ENCODE measurements at regions not wholly inside any gene's neighbourhood (a gene's known extent, or its start where the extent isn't known, plus 50 kb on each side); places are given as distances from the start of the nearest gene placed in this dataset.
A peak's percentile ranks its signal among the peaks of the same experiment; 100 is the strongest.
"Not testable (repeated sequence)": the region's sequence is repeated elsewhere in the genome, so short reads cannot be mapped to it uniquely, and the experiment has no call there.

GRCh38 chrX:63167002-63167401 lies 184.1 kb downstream of the SPIN4 start:
- H3K27me3 ChIP-seq (ENCODE audit: control insufficient read depth in 2 of 2, insufficient read depth in 1 of 2, low read length in 1 of 2); H3K4me1 ChIP-seq (ENCODE audit: control insufficient read depth in 2 of 2, insufficient read depth in 2 of 2, low read length in 2 of 2); H3K9me3 ChIP-seq (ENCODE audit: control insufficient read depth in 2 of 2, insufficient read depth in 1 of 2, low read length in 1 of 2); DNase-seq (ENCODE audit: low read depth in 6 of 9, low spot score in 9 of 9); H3K4me3 ChIP-seq (ENCODE audit: low read length in 2 of 2); H3K27ac ChIP-seq (ENCODE audit: low read depth in 1 of 2, low read length in 1 of 2); H3K36me3 ChIP-seq (ENCODE audit: control insufficient read depth in 2 of 2, insufficient read depth in 2 of 2, low read length in 1 of 2): not testable (repeated sequence)
- no CpG with 5 or more reads among the region's 1 CpG for WGBS

- no CpG with 5 or more reads among the region's 1 CpG for WGBS
- H3K27me3 ChIP-seq (ENCODE audit: control insufficient read depth in 2 of 2, insufficient read depth in 1 of 2, low read length in 1 of 2); H3K9me3 ChIP-seq (ENCODE audit: control insufficient read depth in 2 of 2, insufficient read depth in 1 of 2, low read length in 1 of 2); H3K27ac ChIP-seq (ENCODE audit: low read depth in 1 of 2, low read length in 1 of 2); DNase-seq (ENCODE audit: low read depth in 6 of 9, low spot score in 9 of 9); H3K36me3 ChIP-seq (ENCODE audit: control insufficient read depth in 2 of 2, insufficient read depth in 2 of 2, low read length in 1 of 2); H3K4me3 ChIP-seq (ENCODE audit: low read length in 2 of 2); H3K4me1 ChIP-seq (ENCODE audit: control insufficient read depth in 2 of 2, insufficient read depth in 2 of 2, low read length in 2 of 2): not testable (repeated sequence)
Measured at GRCh38 chrX:63160994-63161393, 190.1 kb downstream of the SPIN4 start.

- not testable (repeated sequence) for H3K4me3 ChIP-seq (ENCODE audit: low read length in 2 of 2); H3K36me3 ChIP-seq (ENCODE audit: control insufficient read depth in 2 of 2, insufficient read depth in 2 of 2, low read length in 1 of 2); H3K27ac ChIP-seq (ENCODE audit: low read depth in 1 of 2, low read length in 1 of 2); H3K4me1 ChIP-seq (ENCODE audit: control insufficient read depth in 2 of 2, insufficient read depth in 2 of 2, low read length in 2 of 2); H3K9me3 ChIP-seq (ENCODE audit: control insufficient read depth in 2 of 2, insufficient read depth in 1 of 2, low read length in 1 of 2); DNase-seq (ENCODE audit: low read depth in 6 of 9, low spot score in 9 of 9); H3K27me3 ChIP-seq (ENCODE audit: control insufficient read depth in 2 of 2, insufficient read depth in 1 of 2, low read length in 1 of 2)
- whole genome bisulfite sequencing = no CpG with 5 or more reads among the region's 1 CpG
Measured at GRCh38 chrX:63160340-63160739, 190.8 kb downstream of the SPIN4 start.

GRCh38 chrX:63145526-63145925 lies 205.6 kb downstream of the SPIN4 start:
- H3K4me1 ChIP-seq (ENCODE audit: control insufficient read depth in 2 of 2, insufficient read depth in 2 of 2, low read length in 2 of 2); H3K9me3 ChIP-seq (ENCODE audit: control insufficient read depth in 2 of 2, insufficient read depth in 1 of 2, low read length in 1 of 2); H3K27me3 ChIP-seq (ENCODE audit: control insufficient read depth in 2 of 2, insufficient read depth in 1 of 2, low read length in 1 of 2); H3K27ac ChIP-seq (ENCODE audit: low read depth in 1 of 2, low read length in 1 of 2); H3K4me3 ChIP-seq (ENCODE audit: low read length in 2 of 2); DNase-seq (ENCODE audit: low read depth in 6 of 9, low spot score in 9 of 9); H3K36me3 ChIP-seq (ENCODE audit: control insufficient read depth in 2 of 2, insufficient read depth in 2 of 2, low read length in 1 of 2): not testable (repeated sequence)
- no CpG with 5 or more reads among the region's 10 CpGs for WGBS

- H3K4me1 ChIP-seq (ENCODE audit: control insufficient read depth in 2 of 2, insufficient read depth in 2 of 2, low read length in 2 of 2); H3K9me3 ChIP-seq (ENCODE audit: control insufficient read depth in 2 of 2, insufficient read depth in 1 of 2, low read length in 1 of 2); H3K36me3 ChIP-seq (ENCODE audit: control insufficient read depth in 2 of 2, insufficient read depth in 2 of 2, low read length in 1 of 2); DNase-seq (ENCODE audit: low read depth in 6 of 9, low spot score in 9 of 9); H3K4me3 ChIP-seq (ENCODE audit: low read length in 2 of 2); H3K27ac ChIP-seq (ENCODE audit: low read depth in 1 of 2, low read length in 1 of 2); H3K27me3 ChIP-seq (ENCODE audit: control insufficient read depth in 2 of 2, insufficient read depth in 1 of 2, low read length in 1 of 2): not testable (repeated sequence)
- no CpG with 5 or more reads among the region's 2 CpGs for WGBS
Measured at GRCh38 chrX:63142588-63142987, 208.5 kb downstream of the SPIN4 start.

GRCh38 chrX:63135859-63136258 lies 215.3 kb downstream of the SPIN4 start:
- H3K27ac ChIP-seq (ENCODE audit: low read depth in 1 of 2, low read length in 1 of 2); DNase-seq (ENCODE audit: low read depth in 6 of 9, low spot score in 9 of 9); H3K4me3 ChIP-seq (ENCODE audit: low read length in 2 of 2); H3K27me3 ChIP-seq (ENCODE audit: control insufficient read depth in 2 of 2, insufficient read depth in 1 of 2, low read length in 1 of 2); H3K4me1 ChIP-seq (ENCODE audit: control insufficient read depth in 2 of 2, insufficient read depth in 2 of 2, low read length in 2 of 2); H3K9me3 ChIP-seq (ENCODE audit: control insufficient read depth in 2 of 2, insufficient read depth in 1 of 2, low read length in 1 of 2); H3K36me3 ChIP-seq (ENCODE audit: control insufficient read depth in 2 of 2, insufficient read depth in 2 of 2, low read length in 1 of 2): not testable (repeated sequence)
- no CpG with 5 or more reads among the region's 2 CpGs for WGBS

- 6% methylated on average over 2 of the region's 2 CpGs for WGBS
- peak in 1 of 9 donors; percentile 6 for DNase-seq (ENCODE audit: low read depth in 6 of 9, low spot score in 9 of 9)
- Histone ChIP-seq H3K36me3 (ENCODE audit: control insufficient read depth in 2 of 2, insufficient read depth in 2 of 2, low read length in 1 of 2) (no peaks in the 10 kb centered on the region), H3K4me3 (ENCODE audit: low read length in 2 of 2) (no peak overlapping the region), H3K9me3 (ENCODE audit: control insufficient read depth in 2 of 2, insufficient read depth in 1 of 2, low read length in 1 of 2) (no peaks in the 10 kb centered on the region), H3K27me3 (ENCODE audit: control insufficient read depth in 2 of 2, insufficient read depth in 1 of 2, low read length in 1 of 2) (no peaks in the 10 kb centered on the region), H3K27ac (ENCODE audit: low read depth in 1 of 2, low read length in 1 of 2) (no peak overlapping the region), H3K4me1 (ENCODE audit: control insufficient read depth in 2 of 2, insufficient read depth in 2 of 2, low read length in 2 of 2) (no peaks in the 10 kb centered on the region)
Measured at GRCh38 chrX:63128509-63128908, 222.6 kb downstream of the SPIN4 start.

- 36% methylated on average over 1 of the region's 1 CpG for WGBS
- no peak for DNase-seq (ENCODE audit: low read depth in 6 of 9, low spot score in 9 of 9)
- Histone ChIP-seq H3K27ac (ENCODE audit: low read depth in 1 of 2, low read length in 1 of 2) (no peak overlapping the region), H3K9me3 (ENCODE audit: control insufficient read depth in 2 of 2, insufficient read depth in 1 of 2, low read length in 1 of 2) (no peaks in the 10 kb centered on the region), H3K4me1 (ENCODE audit: control insufficient read depth in 2 of 2, insufficient read depth in 2 of 2, low read length in 2 of 2) (no peaks in the 10 kb centered on the region), H3K4me3 (ENCODE audit: low read length in 2 of 2) (no peak overlapping the region), H3K36me3 (ENCODE audit: control insufficient read depth in 2 of 2, insufficient read depth in 2 of 2, low read length in 1 of 2) (no peaks in the 10 kb centered on the region), H3K27me3 (ENCODE audit: control insufficient read depth in 2 of 2, insufficient read depth in 1 of 2, low read length in 1 of 2) (no peaks in the 10 kb centered on the region)
Measured at GRCh38 chrX:63115196-63115595, 235.9 kb downstream of the SPIN4 start.

GRCh38 chrX:63101879-63102620 lies 249.1 kb downstream of the SPIN4 start:
- no peaks in the 10 kb centered on the region for H3K27me3 ChIP-seq (ENCODE audit: control insufficient read depth in 2 of 2, insufficient read depth in 1 of 2, low read length in 1 of 2)
- no peaks in the 10 kb centered on the region for H3K4me1 ChIP-seq (ENCODE audit: control insufficient read depth in 2 of 2, insufficient read depth in 2 of 2, low read length in 2 of 2)
- DNase-seq (ENCODE audit: low read depth in 6 of 9, low spot score in 9 of 9) = no peak
- H3K4me3 ChIP-seq (ENCODE audit: low read length in 2 of 2) = no peak overlapping the region
- WGBS = 89% methylated on average over 8 of the region's 8 CpGs
- peaks cover 0 to 18% of the 10 kb centered on the region in 2 donors for H3K9me3 ChIP-seq (ENCODE audit: control insufficient read depth in 2 of 2, insufficient read depth in 1 of 2, low read length in 1 of 2)
- H3K27ac ChIP-seq (ENCODE audit: low read depth in 1 of 2, low read length in 1 of 2) = no peak overlapping the region
- H3K36me3 ChIP-seq (ENCODE audit: control insufficient read depth in 2 of 2, insufficient read depth in 2 of 2, low read length in 1 of 2) = no peaks in the 10 kb centered on the region
